GM23248 (cell line): ENCODE measurements at regions not wholly inside any gene's neighbourhood (a gene's known extent, or its start where the extent isn't known, plus 50 kb on each side); places are given as distances from the start of the nearest gene placed in this dataset.

ENCODE experiments used
- EZH2 ChIP-seq: fragments of 200-600 bp; sonication (generic); IDR thresholded peaks from 2 replicates; pipeline ENCODE4 v1.6.1; 2018; ENCODE audit warnings: antibody characterized with exemption, mild to moderate bottlenecking; ENCODE audit not compliant: insufficient read depth, poor library complexity, severe bottlenecking
- EZH2phosphoT487 ChIP-seq: fragments of 200-600 bp; sonication (generic); IDR thresholded peaks from 2 replicates; pipeline ENCODE4 v1.6.1; 2018; ENCODE audit warnings: antibody characterized with exemption, moderate library complexity, mild to moderate bottlenecking, low read depth; ENCODE audit not compliant: insufficient read depth

- TF ChIP-seq EZH2 (no peak), EZH2phosphoT487 (no peak)
Measured at GRCh38 chr6:168949981-168950857, 303.4 kb downstream of the THBS2 start.
